Hepatocyte (in vitro differentiated cells): ENCODE measurements at regions not wholly inside any gene's neighbourhood (a gene's known extent, or its start where the extent isn't known, plus 50 kb on each side); places are given as distances from the start of the nearest gene placed in this dataset.

Experiments
- DNase-seq: peaks from one replicate; pipeline ENCODE4 v3.0.0-alpha.2; 2016; ENCODE audit warnings: low spot score
- H2AFZ ChIP-seq: fragments of 200-600 bp; sonication (generic); 2 replicates; pipeline ENCODE4 v1.6.0; 2016; ENCODE audit warnings: antibody characterized with exemption, mild to moderate bottlenecking
- H3K27ac ChIP-seq: fragments of 200-600 bp; sonication (generic); 2 replicates; pipeline ENCODE4 v1.5.1; 2016; ENCODE audit warnings: mild to moderate bottlenecking
- H3K27me3 ChIP-seq: fragments of 200-600 bp; sonication (generic); 2 replicates; pipeline ENCODE4 v1.6.1; 2016
- H3K36me3 ChIP-seq: fragments of 200-600 bp; sonication (generic); replicated peaks from 2 replicates; pipeline ENCODE4 v1.5.1; 2016; ENCODE audit warnings: low read depth; ENCODE audit not compliant: insufficient read depth
- H3K4me1 ChIP-seq: fragments of 200-600 bp; sonication (generic); 2 replicates; pipeline ENCODE4 v1.5.1; 2016; ENCODE audit warnings: mild to moderate bottlenecking, moderate library complexity; ENCODE audit not compliant: insufficient read depth
- H3K4me2 ChIP-seq: fragments of 200-600 bp; sonication (generic); 2 replicates; pipeline ENCODE4 v1.6.0; 2016
- H3K4me3 ChIP-seq: fragments of 200-600 bp; sonication (generic); 2 replicates; pipeline ENCODE4 v1.5.1; 2016; ENCODE audit warnings: mild to moderate bottlenecking
- H3K79me2 ChIP-seq: fragments of 200-600 bp; sonication (generic); 2 replicates; pipeline ENCODE4 v1.6.0; 2017; ENCODE audit warnings: mild to moderate bottlenecking
- H3K9me2 ChIP-seq: fragments of 200-600 bp; sonication (generic); replicated peaks from 2 replicates; pipeline ENCODE4 v1.6.0; 2017; ENCODE audit warnings: mild to moderate bottlenecking; ENCODE audit not compliant: insufficient read depth
- H3K9me3 ChIP-seq: fragments of 200-600 bp; sonication (generic); 2 replicates; pipeline ENCODE4 v1.5.1; 2016; ENCODE audit warnings: low read depth, mild to moderate bottlenecking
- H4K20me1 ChIP-seq: fragments of 200-600 bp; sonication (generic); 2 replicates; pipeline ENCODE4 v1.6.0; 2016; ENCODE audit warnings: mild to moderate bottlenecking; ENCODE audit not compliant: insufficient read depth, poor library complexity, severe bottlenecking
- EZH2 ChIP-seq: fragments of 200-600 bp; sonication (generic); IDR thresholded peaks from 2 replicates; pipeline ENCODE4 v1.6.1; 2016; ENCODE audit warnings: antibody characterized with exemption, mild to moderate bottlenecking, borderline replicate concordance
- EZH2phosphoT487 ChIP-seq: fragments of 200-600 bp; sonication (generic); IDR thresholded peaks from one replicate; pipeline ENCODE4 v1.6.1; 2018; ENCODE audit warnings: antibody characterized with exemption, mild to moderate bottlenecking, low read depth, moderate library complexity; ENCODE audit not compliant: unreplicated experiment, severe bottlenecking
- WGBS: methylation state at CpG from one replicate; pipeline ENCODE4 v1.1.6; 2016; ENCODE audit warnings: low lambda C conversion rate; ENCODE audit errors: missing lambda C conversion rate; 5-methylcytosine and 5-hydroxymethylcytosine counted together
- TF ChIP-seq, protein P1 (sequence below): fragments of 200-600 bp; sonication (generic); IDR thresholded peaks from 2 replicates; pipeline ENCODE4 v1.5.1; 2016; ENCODE audit warnings: antibody characterized with exemption, mild to moderate bottlenecking; ENCODE audit not compliant: poor library complexity

DNA sequence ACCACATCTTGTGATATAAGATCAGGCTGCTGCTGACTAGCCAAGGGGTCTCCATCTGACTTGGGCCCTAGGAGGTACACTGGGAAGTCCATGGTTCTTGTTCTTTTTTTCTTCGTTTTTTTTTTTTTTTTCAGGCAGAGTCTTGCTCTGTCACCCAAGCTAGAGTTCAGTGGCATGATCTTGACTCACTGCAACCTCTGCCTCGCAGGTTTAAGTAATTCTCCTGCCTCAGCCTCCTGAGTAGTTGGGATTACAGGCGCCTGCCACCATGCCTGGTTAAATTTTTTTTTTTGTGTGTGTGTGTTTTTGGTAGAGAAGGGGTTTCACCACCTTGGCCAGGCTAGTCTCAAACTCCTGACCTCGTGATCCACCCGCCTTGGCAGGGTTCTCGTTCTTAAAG lies 178.2 kb downstream of the RMST start:
- Histone ChIP-seq H3K27ac (no peak overlapping the region), H3K36me3 (no peaks in the 10 kb centered on the region), H3K4me1 (no peaks in the 10 kb centered on the region), H3K79me2 (no peaks in the 10 kb centered on the region), H3K9me2 (no peaks in the 10 kb centered on the region), H4K20me1 (no peaks in the 10 kb centered on the region), H2AFZ (no peak overlapping the region), H3K4me2 (no peak overlapping the region), H3K4me3 (no peak overlapping the region), H3K9me3 (no peaks in the 10 kb centered on the region), H3K27me3 (no peaks in the 10 kb centered on the region)
- WGBS = 85% methylated on average over 6 of the region's 6 CpGs
- no peak for DNase-seq
- TF ChIP-seq, protein P1, sequence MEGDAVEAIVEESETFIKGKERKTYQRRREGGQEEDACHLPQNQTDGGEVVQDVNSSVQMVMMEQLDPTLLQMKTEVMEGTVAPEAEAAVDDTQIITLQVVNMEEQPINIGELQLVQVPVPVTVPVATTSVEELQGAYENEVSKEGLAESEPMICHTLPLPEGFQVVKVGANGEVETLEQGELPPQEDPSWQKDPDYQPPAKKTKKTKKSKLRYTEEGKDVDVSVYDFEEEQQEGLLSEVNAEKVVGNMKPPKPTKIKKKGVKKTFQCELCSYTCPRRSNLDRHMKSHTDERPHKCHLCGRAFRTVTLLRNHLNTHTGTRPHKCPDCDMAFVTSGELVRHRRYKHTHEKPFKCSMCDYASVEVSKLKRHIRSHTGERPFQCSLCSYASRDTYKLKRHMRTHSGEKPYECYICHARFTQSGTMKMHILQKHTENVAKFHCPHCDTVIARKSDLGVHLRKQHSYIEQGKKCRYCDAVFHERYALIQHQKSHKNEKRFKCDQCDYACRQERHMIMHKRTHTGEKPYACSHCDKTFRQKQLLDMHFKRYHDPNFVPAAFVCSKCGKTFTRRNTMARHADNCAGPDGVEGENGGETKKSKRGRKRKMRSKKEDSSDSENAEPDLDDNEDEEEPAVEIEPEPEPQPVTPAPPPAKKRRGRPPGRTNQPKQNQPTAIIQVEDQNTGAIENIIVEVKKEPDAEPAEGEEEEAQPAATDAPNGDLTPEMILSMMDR = no peak

DNA sequence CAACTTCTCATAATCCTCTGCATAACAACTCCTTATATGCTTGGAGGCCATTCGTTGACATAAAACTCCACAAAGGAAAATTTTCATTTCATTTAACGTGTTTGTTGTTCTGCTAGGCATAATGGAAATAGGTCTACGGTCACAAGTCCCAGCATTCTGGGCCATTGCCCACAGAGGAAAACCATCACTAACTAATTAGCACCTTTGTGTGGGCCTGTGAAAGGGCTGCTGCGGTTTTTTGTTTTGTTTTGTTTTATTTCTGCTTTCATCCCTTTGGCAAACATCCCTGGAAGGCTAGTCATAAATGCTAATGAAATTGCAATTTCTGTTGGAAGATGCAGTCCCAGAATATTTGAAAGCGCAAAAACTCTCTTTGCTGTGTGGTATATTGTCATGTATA lies 180.3 kb downstream of the RMST start:
- TF ChIP-seq EZH2phosphoT487 (no peak), EZH2 (no peak)
- TF ChIP-seq, protein P1 = no peak
- no peak overlapping the region for H3K4me3 ChIP-seq
- no peaks in the 10 kb centered on the region for H3K9me3 ChIP-seq
- no peaks in the 10 kb centered on the region for H3K9me2 ChIP-seq
- 73% methylated on average over 5 of the region's 5 CpGs for WGBS
- H3K4me2 ChIP-seq = no peak overlapping the region
- no peak for DNase-seq
- no peak overlapping the region for H2AFZ ChIP-seq
- H4K20me1 ChIP-seq = no peaks in the 10 kb centered on the region
- no peaks in the 10 kb centered on the region for H3K4me1 ChIP-seq
- no peaks in the 10 kb centered on the region for H3K36me3 ChIP-seq
- no peaks in the 10 kb centered on the region for H3K79me2 ChIP-seq
- no peaks in the 10 kb centered on the region for H3K27me3 ChIP-seq
- H3K27ac ChIP-seq = no peak overlapping the region

DNA sequence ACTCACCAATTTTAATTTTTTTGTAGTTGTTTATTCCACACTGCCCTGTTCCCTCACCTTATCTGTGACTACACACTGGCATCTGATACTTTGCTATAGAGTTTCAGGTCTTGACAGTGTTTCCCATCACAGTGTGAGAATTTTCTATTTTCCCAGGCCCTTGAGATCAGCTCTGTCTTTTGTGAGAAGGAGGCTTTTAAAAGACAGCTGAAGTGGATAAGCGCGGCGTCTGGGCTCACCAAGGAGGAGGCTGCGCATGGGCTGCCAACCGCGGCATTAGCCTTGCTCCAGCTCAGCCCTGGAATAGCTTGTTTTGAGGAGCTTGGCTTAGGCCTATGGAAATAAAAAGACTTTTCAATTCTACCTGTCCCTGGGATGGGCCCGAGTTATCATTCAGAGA lies 181.3 kb downstream of the RMST start:
- no peak overlapping the region for H3K4me3 ChIP-seq

DNA sequence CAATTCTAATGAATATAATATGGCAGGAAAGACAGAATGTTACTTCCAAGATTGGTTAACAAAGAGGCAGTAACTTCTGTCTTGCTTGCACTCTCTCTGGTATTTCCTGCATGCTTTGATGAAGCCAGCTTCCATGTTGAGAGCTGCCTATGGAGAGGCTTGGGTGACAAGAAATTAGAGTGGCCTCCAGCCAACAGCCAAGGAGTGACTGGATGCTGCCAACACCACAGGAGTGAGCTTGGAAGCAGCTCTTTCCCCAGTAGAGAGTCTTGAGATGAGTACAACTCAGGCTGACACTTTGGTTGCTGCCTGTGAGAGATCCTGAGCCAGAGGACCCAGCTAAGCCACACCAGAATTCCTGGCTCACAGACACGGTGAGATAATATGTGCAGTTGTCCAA lies 183.1 kb downstream of the RMST start:
- no peaks in the 10 kb centered on the region for H3K79me2 ChIP-seq
- H3K27me3 ChIP-seq = no peaks in the 10 kb centered on the region
- WGBS = 89% methylated on average over 1 of the region's 1 CpG
- no peaks in the 10 kb centered on the region for H3K36me3 ChIP-seq
- H2AFZ ChIP-seq = no peak overlapping the region
- TF ChIP-seq, protein P1 = no peak
- no peak for TF ChIP-seq EZH2
- no peak for TF ChIP-seq EZH2phosphoT487
- H3K4me1 ChIP-seq = no peaks in the 10 kb centered on the region
- peak overlapping the region; percentile 8 for H3K27ac ChIP-seq
- H3K9me3 ChIP-seq = no peaks in the 10 kb centered on the region
- H3K4me2 ChIP-seq = no peak overlapping the region
- H4K20me1 ChIP-seq = no peaks in the 10 kb centered on the region
- H3K9me2 ChIP-seq = no peaks in the 10 kb centered on the region
- no peak overlapping the region for H3K4me3 ChIP-seq
- DNase-seq = no peak

More for the DNA sequence above, 181.3 kb downstream of the RMST start:
- TF ChIP-seq EZH2 = no peak
- Histone ChIP-seq H3K9me3 (no peaks in the 10 kb centered on the region), H4K20me1 (no peaks in the 10 kb centered on the region), H3K4me1 (no peaks in the 10 kb centered on the region), H3K79me2 (no peaks in the 10 kb centered on the region), H3K27ac (no peak overlapping the region), H3K27me3 (no peaks in the 10 kb centered on the region), H3K36me3 (no peaks in the 10 kb centered on the region), H3K9me2 (no peaks in the 10 kb centered on the region), H2AFZ (no peak overlapping the region), H3K4me2 (no peak overlapping the region)
- WGBS = 94% methylated on average over 7 of the region's 7 CpGs
- no peak for DNase-seq
